Tibial nerve (tissue), 4 donors: ENCODE measurements at regions not wholly inside any gene's neighbourhood (a gene's known extent, or its start where the extent isn't known, plus 50 kb on each side); places are given as distances from the start of the nearest gene placed in this dataset.

Experiments used
- DNase-seq, 2 donors: peaks; one replicate each; pipeline ENCODE4 v3.0.0-alpha.2; 2019; ENCODE audit warnings: low spot score in 2 of 2
- H3K27ac ChIP-seq, 4 donors: fragments of 200-600 bp; sonication (generic) in 3 of 4; one replicate each; pipeline ENCODE4 v1.5.1; 2017 to 2019; ENCODE audit warnings: mild to moderate bottlenecking in 1 of 4
- H3K27me3 ChIP-seq, 2 donors: fragments of 200-600 bp; sonication (generic) in 1 of 2; one replicate each; pipeline versions ENCODE4 v1.5.1 to v1.6.0; 2017 to 2019
- H3K36me3 ChIP-seq, 3 donors: fragments of 200-600 bp; sonication (generic); one replicate each; pipeline ENCODE4 v1.5.1; 2018 to 2019
- H3K4me1 ChIP-seq, 4 donors: fragments of 200-600 bp; sonication (generic) in 3 of 4; one replicate each; pipeline ENCODE4 v1.5.1; 2017 to 2019
- H3K4me3 ChIP-seq, 4 donors: fragments of 200-600 bp; sonication (generic) in 3 of 4; one replicate each; pipeline ENCODE4 v1.5.1; 2017 to 2019; ENCODE audit warnings: mild to moderate bottlenecking in 1 of 4, moderate library complexity in 1 of 4
- H3K9me3 ChIP-seq, 4 donors: fragments of 200-600 bp; sonication (generic) in 3 of 4; one replicate each; pipeline ENCODE4 v1.5.1; 2017 to 2019
- EP300 ChIP-seq, 2 donors: sonication (generic); formaldehyde crosslinking; IDR thresholded peaks; one replicate each; pipeline ENCODE4 v1.6.1; 2017; ENCODE audit warnings: antibody characterized with exemption in 2 of 2, mild to moderate bottlenecking in 1 of 2
- POLR2A ChIP-seq, 2 donors: fragments of 450-650 bp; IDR thresholded peaks; one replicate each; pipeline ENCODE4 v1.6.1; 2017; ENCODE audit warnings: antibody characterized with exemption in 2 of 2, mild to moderate bottlenecking in 2 of 2, moderate library complexity in 2 of 2
- WGBS, 2 donors: methylation state at CpG; one replicate each; pipeline ENCODE4 v1.1.5; 2018; 5-methylcytosine and 5-hydroxymethylcytosine counted together
- TF ChIP-seq, protein P1 (sequence below), 5 experiments: fragments of 200-600 bp in 3 of 5; fragments of 450-650 bp in 2 of 5; sonication (generic) in 3 of 5; IDR thresholded peaks; one replicate each; pipeline ENCODE4 v1.5.1; 2016 to 2019; ENCODE audit warnings: antibody characterized with exemption in 5 of 5, mild to moderate bottlenecking in 3 of 5, moderate library complexity in 2 of 5

DNA sequence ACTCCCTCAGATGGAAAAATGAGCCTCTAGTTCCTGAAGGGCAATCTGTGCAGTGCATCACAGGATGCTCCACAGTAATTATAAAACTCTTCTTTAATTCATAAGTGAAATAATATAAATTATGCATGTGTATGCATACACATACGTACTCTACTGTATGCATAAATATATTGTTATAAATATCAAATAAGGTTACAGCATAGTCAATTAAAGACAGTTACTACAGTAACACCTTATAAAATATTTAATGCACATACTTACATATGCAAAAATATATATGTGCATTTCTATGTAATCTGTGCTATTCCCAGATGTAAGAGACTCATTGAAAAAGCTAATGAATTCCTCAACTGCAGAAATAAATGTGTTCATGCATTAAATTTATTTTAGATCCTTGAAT lies 1515.1 kb downstream of the CDH11 start:
- no peak for DNase-seq
- no peaks in the 10 kb centered on the region for H3K36me3 ChIP-seq
- WGBS, 2 donors = 63 to 73% methylated on average over 1 of the region's 1 CpG
- no peaks in the 10 kb centered on the region for H3K27me3 ChIP-seq
- no peaks in the 10 kb centered on the region for H3K4me1 ChIP-seq
- no peak for TF ChIP-seq POLR2A (IDR thresholded peaks at IDR 0.05)
- TF ChIP-seq EP300 (IDR thresholded peaks at IDR 0.05) = no peak
- TF ChIP-seq, protein P1, sequence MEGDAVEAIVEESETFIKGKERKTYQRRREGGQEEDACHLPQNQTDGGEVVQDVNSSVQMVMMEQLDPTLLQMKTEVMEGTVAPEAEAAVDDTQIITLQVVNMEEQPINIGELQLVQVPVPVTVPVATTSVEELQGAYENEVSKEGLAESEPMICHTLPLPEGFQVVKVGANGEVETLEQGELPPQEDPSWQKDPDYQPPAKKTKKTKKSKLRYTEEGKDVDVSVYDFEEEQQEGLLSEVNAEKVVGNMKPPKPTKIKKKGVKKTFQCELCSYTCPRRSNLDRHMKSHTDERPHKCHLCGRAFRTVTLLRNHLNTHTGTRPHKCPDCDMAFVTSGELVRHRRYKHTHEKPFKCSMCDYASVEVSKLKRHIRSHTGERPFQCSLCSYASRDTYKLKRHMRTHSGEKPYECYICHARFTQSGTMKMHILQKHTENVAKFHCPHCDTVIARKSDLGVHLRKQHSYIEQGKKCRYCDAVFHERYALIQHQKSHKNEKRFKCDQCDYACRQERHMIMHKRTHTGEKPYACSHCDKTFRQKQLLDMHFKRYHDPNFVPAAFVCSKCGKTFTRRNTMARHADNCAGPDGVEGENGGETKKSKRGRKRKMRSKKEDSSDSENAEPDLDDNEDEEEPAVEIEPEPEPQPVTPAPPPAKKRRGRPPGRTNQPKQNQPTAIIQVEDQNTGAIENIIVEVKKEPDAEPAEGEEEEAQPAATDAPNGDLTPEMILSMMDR (IDR thresholded peaks at IDR 0.05) = no peak
- no peak overlapping the region for H3K4me3 ChIP-seq
- H3K9me3 ChIP-seq = peaks cover 0 to 7% (median 0%) of the 10 kb centered on the region in 4 donors
- H3K27ac ChIP-seq = no peak overlapping the region

DNA sequence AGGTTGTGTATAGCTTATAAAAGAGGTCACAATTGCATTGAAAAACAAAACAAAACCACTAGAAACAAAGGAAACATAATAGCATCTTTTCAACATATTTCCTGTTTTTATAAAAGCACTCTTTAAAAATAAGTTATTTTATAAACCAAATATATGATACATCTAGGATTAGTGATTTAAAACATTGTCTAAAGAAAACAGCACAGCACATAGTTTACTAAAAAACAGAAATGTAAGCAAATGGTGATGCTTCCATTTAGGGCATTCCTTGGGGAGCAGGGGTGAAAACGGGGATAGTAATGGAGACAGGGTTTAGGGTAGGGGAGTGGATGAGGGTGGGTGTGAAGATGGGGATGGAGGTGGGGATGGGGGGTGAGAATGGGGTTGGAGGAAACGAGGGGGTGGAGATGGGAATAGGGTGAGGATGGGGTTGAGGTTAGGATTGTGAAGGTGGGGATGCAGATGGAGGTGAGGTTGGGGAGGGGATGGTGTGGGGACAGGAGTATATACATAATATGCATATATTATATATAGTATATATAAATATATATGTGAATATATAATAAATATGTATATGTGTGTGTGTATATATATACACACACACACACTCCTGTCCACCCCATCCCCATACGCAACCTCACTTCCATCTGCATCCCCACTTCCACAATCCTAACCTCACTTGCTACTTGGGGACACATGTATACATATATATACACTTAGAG lies 1519.5 kb downstream of the CDH11 start:
- no peaks in the 10 kb centered on the region for H3K4me1 ChIP-seq
- H3K9me3 ChIP-seq = no peaks in the 10 kb centered on the region
- DNase-seq = no peak
- WGBS, 2 donors = 22 to 27% methylated on average over 3 of the region's 3 CpGs
- H3K4me3 ChIP-seq = no peak overlapping the region
- TF ChIP-seq POLR2A (IDR thresholded peaks at IDR 0.05) (no peak), EP300 (IDR thresholded peaks at IDR 0.05) (no peak)
- TF ChIP-seq, protein P1 (IDR thresholded peaks at IDR 0.05) = no peak
- H3K27ac ChIP-seq = no peak overlapping the region
- H3K27me3 ChIP-seq = no peaks in the 10 kb centered on the region
- H3K36me3 ChIP-seq = no peaks in the 10 kb centered on the region

DNA sequence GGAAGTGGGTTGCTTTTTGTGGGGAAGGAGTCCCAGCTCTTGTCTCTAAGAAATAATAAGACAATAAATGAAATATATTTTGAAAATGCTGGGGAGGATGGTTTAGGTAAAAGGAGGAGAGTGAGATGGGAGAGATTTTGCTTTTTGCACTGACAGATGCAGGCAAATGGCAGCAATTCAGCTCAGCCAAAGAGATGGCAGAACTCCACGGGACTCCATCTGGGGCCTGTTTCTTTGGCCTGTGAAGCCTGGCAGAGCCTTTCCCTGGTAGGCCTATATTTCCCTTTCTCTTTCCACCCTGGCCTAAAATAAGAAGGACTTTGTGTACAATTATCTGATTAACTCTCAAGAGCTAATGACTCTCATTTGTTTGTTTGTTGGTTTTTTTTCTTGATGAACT lies 1525.1 kb downstream of the CDH11 start:
- no peak for DNase-seq
- Histone ChIP-seq H3K27ac (no peak overlapping the region), H3K4me3 (no peak overlapping the region), H3K27me3 (no peaks in the 10 kb centered on the region), H3K9me3 (no peaks in the 10 kb centered on the region), H3K36me3 (no peaks in the 10 kb centered on the region), H3K4me1 (no peaks in the 10 kb centered on the region)
- WGBS, 2 donors = 35 to 57% methylated on average over 1 of the region's 1 CpG
- TF ChIP-seq POLR2A (IDR thresholded peaks at IDR 0.05) = no peak
- no peak for TF ChIP-seq EP300 (IDR thresholded peaks at IDR 0.05)
- TF ChIP-seq, protein P1 (IDR thresholded peaks at IDR 0.05) = no peak

DNA sequence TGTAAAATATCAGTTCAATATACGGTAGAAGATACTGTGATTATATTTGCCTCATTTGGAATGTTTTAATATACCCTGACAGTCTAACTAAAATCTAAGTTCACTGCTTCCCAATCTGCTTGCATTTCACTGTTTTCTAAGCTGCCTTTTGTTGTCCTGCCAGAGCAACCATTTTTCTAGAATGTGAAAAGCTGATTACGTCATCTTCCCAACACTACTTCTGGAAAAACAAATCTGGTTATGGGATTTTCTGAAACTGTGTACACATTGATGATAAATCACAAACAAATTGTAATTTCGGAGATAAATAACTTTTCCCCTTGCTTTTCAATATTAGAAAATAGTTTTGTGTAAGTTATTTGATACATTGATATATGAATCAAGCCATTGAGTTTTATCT lies 1529.0 kb downstream of the CDH11 start:
- no peak for DNase-seq
- H3K4me3 ChIP-seq = no peak overlapping the region
- 58 to 63% methylated on average over 3 of the region's 3 CpGs for WGBS, 2 donors
- H3K27ac ChIP-seq = no peak overlapping the region
- H3K9me3 ChIP-seq = no peaks in the 10 kb centered on the region
- H3K36me3 ChIP-seq = no peaks in the 10 kb centered on the region
- TF ChIP-seq, protein P1 (IDR thresholded peaks at IDR 0.05) = no peak
- no peak for TF ChIP-seq EP300 (IDR thresholded peaks at IDR 0.05)
- TF ChIP-seq POLR2A (IDR thresholded peaks at IDR 0.05) = no peak
- H3K27me3 ChIP-seq = no peaks in the 10 kb centered on the region
- no peaks in the 10 kb centered on the region for H3K4me1 ChIP-seq

DNA sequence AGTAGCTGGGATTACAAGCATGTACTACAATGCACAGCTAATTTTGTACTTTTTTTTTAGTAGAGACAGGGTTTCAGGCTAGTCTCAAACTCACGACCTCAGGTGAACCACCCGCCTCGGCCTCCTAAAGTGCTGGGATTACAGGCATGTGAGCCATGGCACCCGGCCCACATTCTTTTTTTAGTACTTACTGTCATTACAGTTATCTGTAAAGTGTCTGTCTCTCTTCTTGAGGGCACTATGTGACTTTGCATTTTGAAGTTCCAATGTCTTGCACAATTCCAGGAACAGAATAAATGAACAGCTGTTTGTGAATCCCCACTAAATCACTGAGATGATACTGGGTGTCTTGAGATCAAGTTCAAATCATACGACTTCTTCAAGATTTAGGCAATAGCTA lies 1540.3 kb downstream of the CDH11 start:
- no peak overlapping the region for H3K27ac ChIP-seq
- H3K4me3 ChIP-seq = no peak overlapping the region
- H3K36me3 ChIP-seq = no peaks in the 10 kb centered on the region
- TF ChIP-seq POLR2A (IDR thresholded peaks at IDR 0.05) = no peak
- TF ChIP-seq, protein P1 (IDR thresholded peaks at IDR 0.05) = no peak
- no peak for TF ChIP-seq EP300 (IDR thresholded peaks at IDR 0.05)
- H3K4me1 ChIP-seq = no peaks in the 10 kb centered on the region
- H3K9me3 ChIP-seq = no peaks in the 10 kb centered on the region
- WGBS, 2 donors = 60 to 70% methylated on average over 5 of the region's 5 CpGs
- DNase-seq = no peak
- H3K27me3 ChIP-seq = no peaks in the 10 kb centered on the region
